Fibroblast of skin of right quadriceps (primary cell): ENCODE measurements at regions not wholly inside any gene's neighbourhood (a gene's known extent, or its start where the extent isn't known, plus 50 kb on each side); places are given as distances from the start of the nearest gene placed in this dataset.

Experiments
- DNase-seq: peaks from one replicate; pipeline ENCODE4 v3.0.0-alpha.2; 2013

DNA sequence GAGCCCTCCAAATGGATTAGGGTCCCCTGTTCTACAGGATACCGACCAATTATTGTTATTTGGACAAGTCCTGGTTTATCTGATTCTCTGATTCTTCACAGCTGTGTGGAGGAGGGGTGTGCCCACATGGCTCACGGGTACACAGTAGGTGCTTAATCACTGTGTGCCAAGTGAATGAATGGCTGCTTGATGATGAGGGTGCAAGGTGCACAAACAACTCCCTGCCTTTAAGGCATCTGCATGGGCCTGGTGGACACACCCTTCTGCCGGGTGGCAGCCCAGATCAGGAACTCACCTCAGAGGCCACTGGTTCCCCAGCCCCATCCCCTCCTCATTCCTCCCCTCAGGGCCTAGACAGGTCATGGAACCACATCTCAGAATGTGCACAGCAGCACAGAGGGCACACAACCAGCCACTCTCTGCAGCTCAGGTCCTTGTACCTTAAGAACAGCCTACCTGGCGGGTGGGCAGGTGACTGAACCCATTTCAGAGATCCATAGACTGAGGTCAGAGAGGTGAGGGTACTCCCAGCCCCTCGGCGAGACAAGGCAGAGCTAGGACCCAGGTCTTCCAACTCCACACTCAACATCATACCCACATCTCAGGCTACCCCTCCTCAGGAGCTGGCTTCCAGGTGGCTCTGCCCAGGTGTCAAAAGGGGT, 50.3 kb downstream of the SHANK2 start:
- no peak for DNase-seq

DNA sequence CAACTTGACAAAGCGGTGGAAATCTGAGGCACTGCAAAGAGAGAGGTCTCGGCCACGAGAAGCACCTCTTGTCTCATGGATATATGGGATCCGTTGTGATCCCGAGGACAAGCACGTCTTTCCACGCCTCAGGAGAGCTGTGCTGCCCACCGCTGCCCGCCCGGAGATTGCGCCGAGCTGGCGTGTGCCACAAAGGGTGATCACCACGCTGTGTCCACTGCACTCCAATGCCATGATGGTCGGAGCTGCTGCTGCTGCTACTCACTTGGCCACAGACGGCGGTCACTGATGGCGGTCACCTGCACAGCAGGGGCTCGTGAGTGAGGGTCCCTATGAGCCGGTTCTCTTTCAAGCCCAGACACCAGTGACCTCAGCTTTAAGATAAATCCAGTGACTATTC, 51.1 kb downstream of the SHANK2 start:
- no peak for DNase-seq

DNA sequence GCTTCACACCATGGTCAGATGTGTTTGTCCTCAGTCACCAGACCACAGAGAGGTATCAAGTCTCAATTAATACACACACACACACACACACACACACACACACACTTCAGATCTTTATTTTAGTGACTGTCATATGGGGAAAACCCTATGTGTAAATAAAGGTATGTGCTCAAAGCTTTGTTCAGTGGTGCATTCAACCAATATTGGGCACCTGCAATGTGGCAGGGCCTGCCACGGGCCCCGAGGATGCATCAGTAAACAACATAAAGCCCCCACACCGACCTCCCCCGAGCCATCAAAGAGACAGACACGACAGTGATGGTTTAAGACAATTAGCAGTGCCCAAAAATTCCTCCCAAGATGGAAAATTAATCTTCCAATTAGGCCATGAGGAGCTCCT, 51.6 kb downstream of the SHANK2 start:
- no peak for DNase-seq

DNA sequence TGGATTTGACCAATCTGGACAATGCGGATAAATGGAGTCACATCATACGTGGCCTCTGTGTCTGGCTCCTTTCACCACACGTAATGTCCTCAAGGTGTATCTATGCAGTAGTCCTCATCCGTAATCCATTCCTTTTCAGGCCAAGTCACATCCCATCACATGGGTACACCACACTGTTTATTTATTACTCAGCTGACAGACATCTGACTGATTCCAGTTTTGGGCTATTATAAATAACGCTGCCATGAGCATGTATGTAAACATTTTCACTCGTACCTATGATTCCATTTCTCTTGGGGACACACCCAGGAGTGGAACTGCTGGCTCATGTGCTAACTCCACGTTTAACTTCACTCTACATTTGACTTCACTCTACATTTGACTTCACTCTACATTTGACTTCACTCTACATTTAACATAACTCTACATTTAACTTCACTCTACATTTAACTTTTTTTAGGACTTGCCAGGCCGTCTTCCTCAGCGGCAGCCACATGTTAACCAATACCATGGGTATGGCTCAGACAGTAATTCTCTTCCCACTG, 52.1 kb downstream of the SHANK2 start:
- no peak for DNase-seq

- DNase-seq: no peak
Observed at GRCh38 chr11:71199226-71199820, 53.1 kb downstream of the SHANK2 start.

DNA sequence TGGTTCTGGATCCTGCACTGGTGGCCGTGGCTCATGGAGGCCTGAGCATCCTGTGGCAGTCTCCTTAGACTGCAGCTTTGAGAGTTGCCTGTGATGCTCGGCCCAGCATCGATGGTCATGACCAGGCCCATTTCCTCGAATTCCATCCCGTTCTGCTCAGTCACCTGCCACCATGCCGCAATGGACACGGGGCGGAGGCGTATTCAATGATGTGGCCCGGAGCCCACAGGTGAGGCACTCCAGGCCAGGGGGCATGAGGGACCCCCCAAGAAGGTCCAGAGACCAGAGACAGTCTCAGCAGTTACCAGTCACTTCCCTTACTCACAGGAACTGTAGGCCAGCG, 53.6 kb downstream of the SHANK2 start:
- DNase-seq: no peak

GRCh38 chr11:71198141-71198822, 54.1 kb downstream of the SHANK2 start:
- DNase-seq: no peak

DNA sequence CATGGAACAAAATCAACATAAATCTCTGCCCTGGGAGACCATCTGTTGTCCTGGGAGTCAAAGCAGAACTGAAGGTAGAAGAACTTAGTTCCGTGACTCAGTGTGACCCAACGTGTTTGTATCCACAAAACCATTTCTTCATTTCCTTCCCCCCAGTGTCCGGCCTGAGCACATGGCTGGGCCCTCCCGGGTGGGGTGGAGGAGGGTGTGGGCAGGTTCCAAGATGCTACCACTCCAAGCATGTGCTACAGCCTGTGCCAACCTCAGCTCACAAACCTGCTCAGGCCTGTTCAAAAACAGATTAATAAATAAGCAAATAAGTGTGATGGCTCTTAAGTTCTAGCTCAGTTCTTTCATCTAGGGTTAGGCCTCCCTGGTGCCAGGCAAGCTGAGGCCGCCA, 55.3 kb downstream of the SHANK2 start:
- no peak for DNase-seq

- no peak for DNase-seq
Observed at GRCh38 chr11:71194710-71195109, 57.7 kb downstream of the SHANK2 start.

DNA sequence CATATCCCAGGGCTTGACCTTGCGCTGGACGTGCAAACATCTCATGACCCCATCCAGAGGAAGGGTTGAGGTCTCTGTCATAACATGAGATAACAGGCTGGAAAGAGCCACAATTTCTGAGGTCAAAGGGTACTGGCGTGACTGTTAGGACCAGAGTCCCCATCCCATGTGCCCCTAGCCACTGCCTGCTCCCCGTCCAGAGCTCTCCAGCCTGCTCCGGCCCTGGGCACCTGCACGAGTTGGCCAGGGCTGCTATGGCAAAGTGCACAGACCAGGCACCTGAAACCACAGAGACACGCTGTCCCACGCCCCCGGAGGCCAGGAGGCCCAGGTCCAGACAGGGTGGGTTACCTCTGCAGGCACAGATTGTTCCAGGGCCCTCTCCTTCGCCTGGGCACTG, 58.9 kb downstream of the SHANK2 start:
- DNase-seq: no peak

GRCh38 chr11:71192629-71193028, 59.7 kb downstream of the SHANK2 start:
- no peak for DNase-seq

GRCh38 chr11:71191201-71191600, 61.2 kb downstream of the SHANK2 start:
- DNase-seq: no peak

DNA sequence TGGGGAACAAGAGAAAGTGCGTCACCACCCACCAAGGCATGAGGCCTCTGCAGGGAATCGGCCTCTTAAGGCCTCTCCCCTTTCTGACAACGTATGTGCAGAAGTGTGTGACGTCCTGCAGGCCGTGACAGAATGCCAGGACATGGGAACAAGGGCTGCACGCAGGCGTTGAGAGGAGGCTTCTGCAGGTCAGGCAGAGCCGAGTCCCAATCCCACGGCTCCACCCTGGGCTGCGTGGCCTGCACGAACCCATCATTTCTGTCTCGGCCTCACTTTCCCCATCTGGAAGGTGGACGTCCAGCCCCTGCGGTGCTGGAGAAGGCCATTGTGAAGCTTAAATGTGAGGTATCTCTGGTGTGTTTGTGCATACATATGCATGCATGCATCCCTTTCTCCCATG, 61.8 kb downstream of the SHANK2 start:
- no peak for DNase-seq

DNA sequence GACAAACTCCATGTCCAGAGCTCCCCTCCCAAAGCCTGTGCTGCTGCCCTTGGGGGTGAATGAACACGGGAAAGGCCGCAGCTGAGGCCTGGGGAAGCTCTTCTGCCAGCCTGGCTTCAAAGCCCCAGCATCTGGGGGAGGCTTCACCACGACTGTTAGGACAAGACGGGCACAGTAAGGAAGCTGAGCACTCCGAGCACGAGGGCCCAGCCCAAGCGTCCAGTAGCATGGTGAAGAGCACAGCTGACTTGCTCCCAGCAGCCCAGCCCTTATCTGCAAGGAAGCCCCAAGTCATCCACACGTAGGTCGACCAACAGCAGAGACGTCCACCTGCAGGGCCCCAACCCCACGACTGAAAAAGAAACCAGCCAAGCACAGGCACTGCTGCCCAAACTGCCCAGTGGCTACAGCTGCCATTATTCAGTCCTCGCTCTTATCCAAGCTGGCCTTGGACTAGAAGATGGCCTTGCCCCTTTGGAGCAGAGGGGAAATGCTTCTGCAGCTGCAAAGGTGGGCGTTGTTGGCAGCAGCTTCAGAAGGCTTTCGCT, 62.5 kb downstream of the SHANK2 start:
- no peak for DNase-seq

DNA sequence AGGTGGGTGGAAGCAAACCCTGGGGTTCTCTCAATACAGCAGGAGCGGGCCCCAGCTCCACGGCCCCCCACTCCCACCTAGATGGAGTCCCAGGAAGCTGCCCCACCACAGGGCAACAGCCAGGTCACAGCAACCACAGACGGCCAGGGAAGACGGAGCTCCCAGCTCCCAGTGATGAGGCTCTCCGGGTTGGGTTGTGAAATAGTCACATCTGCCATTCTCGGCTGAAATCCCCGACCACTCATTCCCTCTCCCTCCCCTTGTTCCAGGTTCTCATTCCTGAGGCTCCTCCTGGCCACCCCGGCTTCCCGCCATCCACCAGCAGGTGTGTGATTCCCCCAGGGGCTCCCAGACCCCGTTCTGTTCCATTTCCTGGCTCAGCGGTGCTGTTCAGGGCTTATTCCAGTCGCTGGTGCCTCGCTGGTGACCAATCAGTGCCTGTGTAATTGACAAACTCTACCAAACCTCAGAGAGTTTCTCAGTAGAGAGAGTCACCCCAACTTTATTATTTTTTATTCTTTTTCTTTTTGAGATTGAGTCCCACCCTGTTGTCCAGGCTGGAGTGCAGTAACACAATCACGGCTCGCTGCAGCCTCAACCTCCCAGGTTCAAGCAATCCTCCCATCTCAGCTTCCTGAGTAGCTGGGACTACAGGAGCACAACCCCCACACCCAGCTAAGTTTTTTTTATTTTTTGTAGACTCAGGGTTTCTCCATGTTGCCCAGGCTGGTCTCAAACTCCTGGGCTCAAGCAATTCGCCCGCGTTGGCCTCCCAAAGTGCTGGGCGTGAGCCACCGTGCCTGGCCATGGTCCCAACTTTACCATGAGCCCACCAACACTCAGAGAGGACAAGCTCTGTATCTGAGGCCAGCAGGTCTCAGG, 63.2 kb downstream of the SHANK2 start:
- no peak for DNase-seq

DNA sequence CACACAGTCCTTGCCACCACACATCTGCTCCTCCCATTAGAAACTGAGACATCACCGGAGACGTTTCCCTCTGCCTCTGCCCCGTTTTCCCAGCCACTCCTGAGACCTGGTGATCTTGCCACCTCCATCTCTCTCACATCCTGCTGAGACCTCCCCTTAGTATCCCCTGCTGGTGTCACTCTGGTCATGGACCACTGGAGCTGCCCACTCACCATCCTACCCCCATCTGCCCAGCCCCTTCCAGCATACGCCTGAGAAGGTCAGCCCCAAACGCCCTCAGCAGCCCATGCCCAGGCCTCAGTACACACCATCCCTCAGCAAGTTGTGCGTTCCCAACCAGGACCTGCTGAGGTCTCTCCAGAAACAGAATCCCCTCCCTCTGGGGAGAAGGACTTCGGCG, 64.3 kb downstream of the SHANK2 start:
- no peak for DNase-seq

DNA sequence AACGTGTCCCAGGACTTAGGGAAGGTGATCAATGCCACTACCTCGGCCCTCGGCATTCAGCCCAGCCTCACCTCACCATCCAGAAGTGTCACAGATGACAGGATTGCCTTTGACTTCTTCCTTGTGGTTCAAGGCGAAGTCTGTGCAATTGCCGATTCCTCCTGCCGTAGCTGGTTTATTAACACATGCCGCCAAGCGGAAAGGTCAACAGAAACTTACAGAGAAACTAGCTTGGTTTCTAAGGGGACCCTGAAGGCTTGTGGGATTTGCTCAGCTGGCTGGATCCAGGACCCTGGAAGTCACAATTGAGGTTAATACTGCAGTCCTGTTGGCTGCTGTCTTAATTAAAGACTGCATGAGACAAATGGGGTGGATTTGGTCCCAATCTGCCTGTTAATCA, 65.6 kb downstream of the SHANK2 start:
- DNase-seq: no peak

GRCh38 chr11:71185411-71185810, 67.0 kb downstream of the SHANK2 start:
- no peak for DNase-seq

GRCh38 chr11:71184421-71185210, 67.8 kb downstream of the SHANK2 start:
- no peak for DNase-seq

GRCh38 chr11:71183878-71184277, 68.5 kb downstream of the SHANK2 start:
- no peak for DNase-seq

- no peak for DNase-seq
Observed at GRCh38 chr11:71182791-71183677, 69.3 kb downstream of the SHANK2 start.
